ENCODE measurements at regions not wholly inside any gene's neighbourhood (a gene's known extent, or its start where the extent isn't known, plus 50 kb on each side); places are given as distances from the start of the nearest gene placed in this dataset.

GRCh38 chr12:132436791-132437251 is 53.1 kb upstream of the FBRSL1 start:
- H3K4me3 ChIP-seq (ENCODE audit: low read depth in 2 of 2, low read length in 1 of 2): no peak overlapping the region
- DNase-seq: no peak
- 28% methylated on average over 7 of the region's 17 CpGs for WGBS (ENCODE audit: low lambda C conversion rate)
- H3K36me3 ChIP-seq (replicated peaks in 1 of 2; ENCODE audit: control insufficient read depth in 1 of 2, insufficient read depth in 2 of 2, low read length in 1 of 2): no peaks in the 10 kb centered on the region
- POLR2A ChIA-PET: no interaction called here
- H2AFZ ChIP-seq (ENCODE audit: low read depth): no peak overlapping the region
- H3K27ac ChIP-seq (ENCODE audit: low read depth in 2 of 2, low read length in 1 of 2): no peak overlapping the region
- H4K20me1 ChIP-seq (ENCODE audit: insufficient read depth): no peaks in the 10 kb centered on the region
- H3K4me2 ChIP-seq: no peak overlapping the region
- no peaks in the 10 kb centered on the region for H3K9me2 ChIP-seq
- H3K9me3 ChIP-seq: no peaks in the 10 kb centered on the region
- H3K79me2 ChIP-seq (ENCODE audit: insufficient read depth): no peaks in the 10 kb centered on the region
- peaks cover 27% of the 10 kb centered on the region for H3K27me3 ChIP-seq (ENCODE audit: insufficient read depth)
- H3K4me1 ChIP-seq (ENCODE audit: control insufficient read depth in 1 of 2, insufficient read depth in 2 of 2, low read depth in 1 of 2, low read length in 1 of 2): no peaks in the 10 kb centered on the region; a peak in 1 of 4 replicates
- TF ChIP-seq TEAD4 (IDR thresholded peaks at IDR 0.05; ENCODE audit: borderline replicate concordance, insufficient read depth) (no peak), JUND (IDR thresholded peaks at IDR 0.05) (no peak), USF1 (IDR thresholded peaks at IDR 0.05; ENCODE audit: borderline replicate concordance, low read depth) (no peak), MEF2A (IDR thresholded peaks at IDR 0.05; ENCODE audit: borderline replicate concordance, low read depth) (no peak), REST (IDR thresholded peaks at IDR 0.05; ENCODE audit: low read depth, low read length) (no peak), GATA2 (CRISPR knock-in tag; IDR thresholded peaks at IDR 0.05) (no peak), YY1 (IDR thresholded peaks at IDR 0.05; ENCODE audit: low read depth) (no peak), TCF12 (IDR thresholded peaks at IDR 0.05) (no peak), RCOR1 (IDR thresholded peaks at IDR 0.05; ENCODE audit: low read length) (no peak), CTCF (IDR thresholded peaks at IDR 0.05) (no peak), CHD2 (IDR thresholded peaks at IDR 0.05; ENCODE audit: low read length, partially characterized antibody) (no peak), GABPA (IDR thresholded peaks at IDR 0.05; ENCODE audit: low read depth) (no peak), MAX (IDR thresholded peaks at IDR 0.05; ENCODE audit: low read depth) (no peak), EP300 (IDR thresholded peaks at IDR 0.05; ENCODE audit: borderline replicate concordance in 1 of 2, low read depth in 1 of 2, low read length in 1 of 2) (no peak), RAD21 (IDR thresholded peaks at IDR 0.05; ENCODE audit: low read length) (no peak)
- CTCF ChIA-PET: no interaction called here
- H3K9ac ChIP-seq: no peak overlapping the region
- H3F3A ChIP-seq (replicated peaks; ENCODE audit: insufficient read depth): no peaks in the 10 kb centered on the region
